CD4-positive, alpha-beta T cell (primary cell): ENCODE measurements at regions not wholly inside any gene's neighbourhood (a gene's known extent, or its start where the extent isn't known, plus 50 kb on each side); places are given as distances from the start of the nearest gene placed in this dataset.

Experiments used
- ATAC-seq: fragments of 200-7000 bp; cut with Tn5 transposase; one replicate; pipeline ENCODE4 v1.10.0; 2022; ENCODE audit warnings: mild to moderate bottlenecking; ENCODE audit not compliant: poor library complexity
- CTCF ChIA-PET: fragments of 350-600 bp; sonication (Branson Sonifier 250); formaldehyde crosslinking; loops from one replicate; lab custom pipeline; 2021; ENCODE audit warnings: antibody characterized with exemption, inconsistent platforms; lab: Charles Lee
- POLR2A ChIA-PET: fragments of 350-600 bp; sonication (Branson Sonifier 250); formaldehyde crosslinking; loops from one replicate; lab custom pipeline; 2021; ENCODE audit warnings: antibody characterized with exemption, inconsistent platforms; lab: Charles Lee
- DNase-seq, 14 experiments: peaks; one replicate each; pipeline ENCODE4 v3.0.0-alpha.2; 2013 to 2020; ENCODE audit warnings: mixed read lengths in 2 of 14
- H3K27ac ChIP-seq, 2 donors: one replicate each; pipeline versions ENCODE4 v1.5.1 to v1.7.0; 2013; ENCODE audit warnings: low read length in 2 of 2, low read depth in 1 of 2, mild to moderate bottlenecking in 1 of 2
- H3K27me3 ChIP-seq, 2 experiments: 1 replicate in 1 of 2; 2 replicates in 1 of 2; pipeline versions ENCODE4 v1.6.1 to v1.7.0; 2013; ENCODE audit warnings: low read length in 2 of 2, control low read depth in 1 of 2, mild to moderate bottlenecking in 1 of 2, moderate library complexity in 1 of 2; ENCODE audit not compliant: insufficient read depth in 2 of 2, control insufficient read depth in 1 of 2
- H3K36me3 ChIP-seq: one replicate; pipeline ENCODE4 v1.6.1; 2013; ENCODE audit warnings: low read length, control low read depth; ENCODE audit not compliant: insufficient read depth
- H3K4me1 ChIP-seq: one replicate; pipeline ENCODE4 v1.6.1; 2013; ENCODE audit warnings: low read length, control low read depth; ENCODE audit not compliant: insufficient read depth
- H3K4me3 ChIP-seq: one replicate; pipeline ENCODE4 v1.5.1; 2013; ENCODE audit warnings: mild to moderate bottlenecking, low read length, moderate library complexity
- H3K9me3 ChIP-seq, 2 experiments: 1 replicate in 1 of 2; 2 replicates in 1 of 2; pipeline versions ENCODE4 v1.6.1 to v1.7.0; 2013; ENCODE audit warnings: low read length in 2 of 2, mild to moderate bottlenecking in 2 of 2, control low read depth in 1 of 2, moderate library complexity in 1 of 2; ENCODE audit not compliant: control insufficient read depth in 1 of 2, insufficient read depth in 1 of 2
- H3K27ac Mint-ChIP-seq: one replicate; pipeline ENCODE4 v1.8.0; 2020; ENCODE audit warnings: mixed read lengths
- H3K27me3 Mint-ChIP-seq: one replicate; pipeline ENCODE4 v1.8.0; 2021; ENCODE audit warnings: mixed read lengths
- H3K36me3 Mint-ChIP-seq: one replicate; pipeline ENCODE4 v1.8.0; 2021; ENCODE audit warnings: low read depth, mixed read lengths
- H3K4me1 Mint-ChIP-seq: one replicate; pipeline ENCODE4 v1.8.0; 2021; ENCODE audit warnings: low read depth, mixed read lengths
- H3K4me3 Mint-ChIP-seq: one replicate; pipeline ENCODE4 v1.8.0; 2020; ENCODE audit warnings: mild to moderate bottlenecking, mixed read lengths
- H3K9me3 Mint-ChIP-seq: one replicate; pipeline ENCODE4 v1.8.0; 2020; ENCODE audit warnings: mixed read lengths
- CTCF ChIP-seq: fragments of 200-600 bp; IDR thresholded peaks from one replicate; pipeline ENCODE4 v1.8.0; 2022; ENCODE audit warnings: antibody characterized with exemption, mild to moderate bottlenecking
- intact Hi-C, 2 experiments: fragments of 100-400 bp; cut with DNase I in 1 of 2; cut with micrococcal nuclease in 1 of 2; formaldehyde crosslinking; loops; one replicate each; pipeline versions ENCODE4 v1.15.1 to v1.9.0; 2023 to 2025; cut with DNase I, micrococcal nuclease

GRCh38 chr5:20213803-20214202 is 225.8 kb upstream of the CDH18 start:
- Histone ChIP-seq H3K27me3 (no peaks in the 10 kb centered on the region), H3K36me3 (no peaks in the 10 kb centered on the region), H3K9me3 (peaks cover 3 to 4% of the 10 kb centered on the region in 2 experiments), H3K4me3 (no peak overlapping the region), H3K4me1 (no peaks in the 10 kb centered on the region), H3K27ac (no peak overlapping the region)
- DNase-seq, result no peak
- intact Hi-C loops, result no loop called here
- CTCF ChIA-PET, result no interaction called here
- Mint-ChIP-seq H3K4me3 (no peak overlapping the region), H3K27ac (no peak overlapping the region), H3K27me3 (no peaks in the 10 kb centered on the region), H3K36me3 (no peaks in the 10 kb centered on the region), H3K9me3 (peaks cover 12% of the 10 kb centered on the region), H3K4me1 (no peaks in the 10 kb centered on the region)
- no peak for ATAC-seq
- TF ChIP-seq CTCF, result no peak
- POLR2A ChIA-PET, result no interaction called here

- intact Hi-C loops, result no loop called here
- no peaks in the 10 kb centered on the region for H3K36me3 ChIP-seq
- POLR2A ChIA-PET, result no interaction called here
- Mint-ChIP-seq H3K36me3 (no peaks in the 10 kb centered on the region), H3K9me3 (peaks cover 9% of the 10 kb centered on the region), H3K27me3 (no peaks in the 10 kb centered on the region), H3K27ac (no peak overlapping the region), H3K4me3 (no peak overlapping the region), H3K4me1 (no peaks in the 10 kb centered on the region)
- H3K27me3 ChIP-seq, result no peaks in the 10 kb centered on the region
- H3K27ac ChIP-seq, result no peak overlapping the region
- no peaks in the 10 kb centered on the region for H3K4me1 ChIP-seq
- ATAC-seq, result no peak
- peaks cover 3 to 4% of the 10 kb centered on the region in 2 experiments for H3K9me3 ChIP-seq
- DNase-seq, result no peak
- no peak for TF ChIP-seq CTCF
- H3K4me3 ChIP-seq, result no peak overlapping the region
- CTCF ChIA-PET, result no interaction called here
Measured at GRCh38 chr5:20212701-20213100, 224.7 kb upstream of the CDH18 start.

- H3K4me3 Mint-ChIP-seq, result no peak overlapping the region
- H3K9me3 ChIP-seq, result peaks cover 6 to 8% of the 10 kb centered on the region in 2 experiments
- no peak for ATAC-seq
- H3K27me3 Mint-ChIP-seq, result no peaks in the 10 kb centered on the region
- H3K36me3 Mint-ChIP-seq, result no peaks in the 10 kb centered on the region
- H3K4me3 ChIP-seq, result no peak overlapping the region
- TF ChIP-seq CTCF, result no peak
- CTCF ChIA-PET, result no interaction called here
- DNase-seq, result no peak
- H3K27me3 ChIP-seq, result no peaks in the 10 kb centered on the region
- no peaks in the 10 kb centered on the region for H3K4me1 ChIP-seq
- POLR2A ChIA-PET, result no interaction called here
- intact Hi-C loops, result no loop called here
- H3K9me3 Mint-ChIP-seq, result peaks cover 5% of the 10 kb centered on the region
- no peaks in the 10 kb centered on the region for H3K36me3 ChIP-seq
- no peak overlapping the region for H3K27ac Mint-ChIP-seq
- H3K27ac ChIP-seq, result no peak overlapping the region
- no peaks in the 10 kb centered on the region for H3K4me1 Mint-ChIP-seq
Measured at GRCh38 chr5:20166456-20166855, 178.5 kb upstream of the CDH18 start.
